Trophoblast cell (in vitro differentiated cells and primary cell): ENCODE measurements at regions not wholly inside any gene's neighbourhood (a gene's known extent, or its start where the extent isn't known, plus 50 kb on each side); places are given as distances from the start of the nearest gene placed in this dataset.

ENCODE experiments used
- DNase-seq, 2 donors: peaks; one replicate each; pipeline ENCODE4 v3.0.0-alpha.2; 2016
- H2AFZ ChIP-seq: 2 replicates; pipeline ENCODE4 v1.6.1; 2013; ENCODE audit warnings: low read length, moderate library complexity, mild to moderate bottlenecking; ENCODE audit not compliant: insufficient read depth, poor library complexity
- H2AK5ac ChIP-seq: 2 replicates; pipeline ENCODE4 v1.6.1; 2013; ENCODE audit warnings: mild to moderate bottlenecking, low read length
- H2BK120ac ChIP-seq: 2 replicates; pipeline ENCODE4 v1.6.1; 2013; ENCODE audit warnings: low read length, mild to moderate bottlenecking, moderate library complexity; ENCODE audit not compliant: insufficient read depth, poor library complexity
- H2BK12ac ChIP-seq: 2 replicates; pipeline ENCODE4 v1.6.1; 2013; ENCODE audit warnings: mild to moderate bottlenecking, low read length, moderate library complexity
- H2BK5ac ChIP-seq: 2 replicates; pipeline ENCODE4 v1.6.1; 2013; ENCODE audit warnings: low read length, low read depth, moderate library complexity, mild to moderate bottlenecking; ENCODE audit not compliant: poor library complexity
- H3K14ac ChIP-seq: 2 replicates; pipeline ENCODE4 v1.6.1; 2013; ENCODE audit warnings: mild to moderate bottlenecking, low read length
- H3K18ac ChIP-seq: 2 replicates; pipeline ENCODE4 v1.6.1; 2013; ENCODE audit warnings: mild to moderate bottlenecking, low read length
- H3K23ac ChIP-seq: 2 replicates; pipeline ENCODE4 v1.6.1; 2013; ENCODE audit warnings: low read length
- H3K27ac ChIP-seq: 2 replicates; pipeline ENCODE4 v1.5.1; 2013; ENCODE audit warnings: low read depth, mild to moderate bottlenecking, inconsistent platforms, low read length, moderate library complexity
- H3K27me3 ChIP-seq: 2 replicates; pipeline ENCODE4 v1.6.1; 2013; ENCODE audit warnings: inconsistent platforms, mild to moderate bottlenecking, low read length, moderate library complexity; ENCODE audit not compliant: insufficient read depth
- H3K36me3 ChIP-seq, 2 experiments: 1 replicate in 1 of 2; 2 replicates in 1 of 2; pipeline ENCODE4 v1.6.1; 2013; ENCODE audit warnings: low read length in 2 of 2, mild to moderate bottlenecking in 2 of 2, moderate library complexity in 1 of 2; ENCODE audit not compliant: insufficient read depth in 2 of 2, control insufficient read depth in 1 of 2
- H3K4ac ChIP-seq: 2 replicates; pipeline ENCODE4 v1.6.1; 2013; ENCODE audit warnings: low read depth, mild to moderate bottlenecking, low read length, moderate library complexity
- H3K4me1 ChIP-seq, 2 experiments: 1 replicate in 1 of 2; 2 replicates in 1 of 2; pipeline ENCODE4 v1.6.1; 2013; ENCODE audit warnings: low read length in 2 of 2, mild to moderate bottlenecking in 2 of 2, moderate library complexity in 1 of 2; ENCODE audit not compliant: insufficient read depth in 2 of 2, control insufficient read depth in 1 of 2
- H3K4me2 ChIP-seq: 2 replicates; pipeline ENCODE4 v1.6.1; 2013; ENCODE audit warnings: inconsistent platforms, mild to moderate bottlenecking, low read length, moderate library complexity
- H3K4me3 ChIP-seq: 2 replicates; pipeline ENCODE4 v1.5.1; 2013; ENCODE audit warnings: mild to moderate bottlenecking, low read depth, low read length, inconsistent platforms
- H3K79me1 ChIP-seq: one replicate; pipeline ENCODE4 v1.6.1; 2013; ENCODE audit warnings: low read length
- H3K79me2 ChIP-seq: 2 replicates; pipeline ENCODE4 v1.6.1; 2013; ENCODE audit warnings: low read length, mild to moderate bottlenecking; ENCODE audit not compliant: control insufficient read depth, insufficient read depth, poor library complexity
- H3K9ac ChIP-seq: 2 replicates; pipeline ENCODE4 v1.6.1; 2013; ENCODE audit warnings: mild to moderate bottlenecking, low read length
- H3K9me3 ChIP-seq: 2 replicates; pipeline ENCODE4 v1.6.1; 2013; ENCODE audit warnings: low read depth, mild to moderate bottlenecking, control low read depth, inconsistent platforms, low read length; ENCODE audit not compliant: insufficient read depth
- H4K12ac ChIP-seq: 2 replicates; pipeline ENCODE4 v1.6.1; 2013; ENCODE audit warnings: low read depth, mild to moderate bottlenecking, low read length, moderate library complexity
- H4K8ac ChIP-seq: 2 replicates; pipeline ENCODE4 v1.6.1; 2013; ENCODE audit warnings: low read depth, mild to moderate bottlenecking, low read length, moderate library complexity
- H4K91ac ChIP-seq: one replicate; pipeline ENCODE4 v1.6.1; 2013; ENCODE audit warnings: low read depth, mild to moderate bottlenecking, low read length, moderate library complexity
- WGBS: extraction: QIAGEN DNeasy Blood & Tissue Kit; methylation state at CpG from one replicate; pipeline ENCODE4 v1.1.7; 2013; ENCODE audit warnings: missing lambda C conversion rate; ENCODE audit not compliant: insufficient read length, insufficient coverage; ENCODE audit errors: extremely low coverage; 5-methylcytosine and 5-hydroxymethylcytosine counted together

DNA sequence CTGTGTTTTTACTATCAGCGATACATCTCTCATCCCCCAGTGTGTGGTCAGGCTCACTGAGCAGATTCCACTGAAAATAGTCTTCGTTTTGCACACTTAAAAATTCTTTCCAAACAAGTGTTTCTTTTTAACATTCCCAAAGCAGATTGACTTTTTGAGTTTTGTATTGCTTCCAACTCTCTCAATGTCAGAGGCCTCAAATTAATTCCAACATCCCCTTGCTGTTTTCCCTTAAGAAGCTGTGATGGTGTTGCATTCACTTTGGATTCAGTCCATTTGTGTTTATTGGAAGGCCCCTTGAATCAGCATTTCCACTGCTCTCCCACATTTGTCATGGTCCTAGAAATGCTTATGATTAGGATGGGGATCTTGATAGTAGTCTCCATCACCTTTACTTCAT, 228.7 kb downstream of the KCNRG start:
- Histone ChIP-seq H3K27me3 (no peaks in the 10 kb centered on the region), H2AK5ac (no peak overlapping the region), H3K23ac (no peak overlapping the region), H3K18ac (no peak overlapping the region), H3K4me3 (no peak overlapping the region), H2BK5ac (no peak overlapping the region), H3K4me1 (peaks cover 0 to 3% of the 10 kb centered on the region in 2 experiments), H3K9ac (no peak overlapping the region), H2BK12ac (no peak overlapping the region), H3K4me2 (no peak overlapping the region), H4K12ac (no peak overlapping the region), H2AFZ (no peak overlapping the region), H3K79me2 (no peaks in the 10 kb centered on the region), H4K8ac (no peak overlapping the region), H3K4ac (no peak overlapping the region), H3K27ac (no peak overlapping the region), H3K36me3 (no peaks in the 10 kb centered on the region), H4K91ac (no peak overlapping the region), H3K79me1 (no peaks in the 10 kb centered on the region), H3K14ac (no peak overlapping the region), H2BK120ac (no peak overlapping the region), H3K9me3 (no peaks in the 10 kb centered on the region)
- no CpG with 5 or more reads among the region's 2 CpGs for WGBS
- DNase-seq: no peak

GRCh38 chr13:50244355-50244712, 229.1 kb downstream of the KCNRG start:
- H2BK120ac ChIP-seq: no peak overlapping the region
- WGBS: no CpG with 5 or more reads among the region's 6 CpGs
- H3K79me2 ChIP-seq: no peaks in the 10 kb centered on the region
- no peak overlapping the region for H2AFZ ChIP-seq
- H4K12ac ChIP-seq: no peak overlapping the region
- H4K8ac ChIP-seq: no peak overlapping the region
- no peak overlapping the region for H4K91ac ChIP-seq
- H3K4me1 ChIP-seq: peaks cover 0 to 3% of the 10 kb centered on the region in 2 experiments
- no peaks in the 10 kb centered on the region for H3K36me3 ChIP-seq
- no peak overlapping the region for H3K14ac ChIP-seq
- no peak overlapping the region for H2BK12ac ChIP-seq
- H3K27ac ChIP-seq: no peak overlapping the region
- no peaks in the 10 kb centered on the region for H3K79me1 ChIP-seq
- H3K18ac ChIP-seq: no peak overlapping the region
- H3K4me3 ChIP-seq: no peak overlapping the region
- no peak for DNase-seq
- H3K9me3 ChIP-seq: no peaks in the 10 kb centered on the region
- H3K9ac ChIP-seq: no peak overlapping the region
- H3K4me2 ChIP-seq: no peak overlapping the region
- H3K23ac ChIP-seq: no peak overlapping the region
- H2AK5ac ChIP-seq: no peak overlapping the region
- H3K27me3 ChIP-seq: no peaks in the 10 kb centered on the region
- no peak overlapping the region for H3K4ac ChIP-seq
- H2BK5ac ChIP-seq: no peak overlapping the region

DNA sequence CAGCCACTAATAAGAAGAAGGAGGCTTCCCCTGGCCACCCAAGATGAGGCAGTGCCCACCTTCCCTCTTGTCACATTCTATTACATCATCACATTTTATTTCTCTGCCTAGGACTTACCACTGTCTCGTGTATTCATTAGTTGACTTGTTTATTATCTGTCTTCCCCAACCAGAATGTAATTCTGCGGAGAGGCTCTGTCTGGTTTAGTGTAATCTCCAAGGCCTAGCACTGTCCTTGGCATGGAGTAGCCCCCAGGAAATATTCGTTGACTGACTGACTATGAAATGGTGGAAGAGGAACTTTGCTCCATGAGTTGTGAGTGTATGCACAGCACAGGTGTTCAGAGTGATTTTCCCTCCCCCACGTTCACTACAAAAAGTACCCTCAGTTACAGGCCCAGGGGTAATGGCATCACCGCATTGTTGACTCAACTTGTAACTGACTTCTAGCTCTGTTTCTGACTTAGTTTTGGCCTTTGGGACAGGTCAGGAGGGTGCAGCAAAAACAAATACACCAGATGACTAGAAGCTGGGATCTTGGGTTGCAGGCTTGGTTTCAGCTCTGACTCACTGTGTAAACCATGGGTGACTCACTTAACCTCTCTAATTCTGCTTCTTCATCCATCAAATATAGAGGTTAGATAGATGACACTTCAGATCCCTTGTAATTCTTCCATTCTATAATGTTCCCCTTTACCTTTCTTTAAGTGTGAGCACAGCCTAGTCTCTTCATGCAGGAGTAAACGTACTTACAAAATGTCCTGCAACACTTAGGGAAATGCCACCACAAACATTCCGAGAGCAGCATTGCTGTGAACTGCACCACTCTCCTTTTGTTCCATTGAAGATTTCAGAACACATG, 229.7 kb downstream of the KCNRG start:
- no peaks in the 10 kb centered on the region for H3K9me3 ChIP-seq
- no peak overlapping the region for H3K23ac ChIP-seq
- no peak overlapping the region for H3K18ac ChIP-seq
- H3K27me3 ChIP-seq: no peaks in the 10 kb centered on the region
- H2BK120ac ChIP-seq: no peak overlapping the region
- no peak overlapping the region for H3K4me3 ChIP-seq
- H3K79me1 ChIP-seq: no peaks in the 10 kb centered on the region
- H3K27ac ChIP-seq: no peak overlapping the region
- no peak overlapping the region for H4K8ac ChIP-seq
- no peak overlapping the region for H2AFZ ChIP-seq
- no peaks in the 10 kb centered on the region for H3K79me2 ChIP-seq
- no peak overlapping the region for H3K4ac ChIP-seq
- no peak overlapping the region for H4K12ac ChIP-seq
- H3K4me2 ChIP-seq: no peak overlapping the region
- DNase-seq: no peak
- peaks cover 0 to 3% of the 10 kb centered on the region in 2 experiments for H3K4me1 ChIP-seq
- no peak overlapping the region for H4K91ac ChIP-seq
- no peak overlapping the region for H2BK12ac ChIP-seq
- no peak overlapping the region for H2AK5ac ChIP-seq
- no peak overlapping the region for H2BK5ac ChIP-seq
- no peak overlapping the region for H3K9ac ChIP-seq
- WGBS: no CpG with 5 or more reads among the region's 7 CpGs
- no peak overlapping the region for H3K14ac ChIP-seq
- H3K36me3 ChIP-seq: no peaks in the 10 kb centered on the region

DNA sequence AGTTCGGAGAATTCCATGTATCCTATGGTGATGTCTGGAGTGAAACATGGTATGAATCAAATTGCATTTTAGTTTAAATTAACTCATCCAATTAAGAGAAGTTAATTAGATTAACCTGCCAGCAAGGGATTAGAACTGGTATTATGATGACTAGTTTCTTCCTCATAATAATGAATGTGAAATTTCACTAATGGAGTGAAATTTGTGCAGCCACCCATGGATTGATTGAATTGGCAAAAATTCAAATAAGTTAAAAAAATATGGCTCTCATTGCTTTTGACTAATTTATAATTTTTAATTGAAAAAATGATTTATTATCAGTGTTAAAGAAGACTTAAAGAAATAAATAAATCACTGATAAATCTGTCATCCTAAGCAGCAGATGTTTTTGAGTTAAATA, 232.0 kb downstream of the KCNRG start:
- H3K4me2 ChIP-seq: no peak overlapping the region
- no peak overlapping the region for H4K12ac ChIP-seq
- no CpG with 5 or more reads among the region's 1 CpG for WGBS
- no peak overlapping the region for H3K27ac ChIP-seq
- no peaks in the 10 kb centered on the region for H3K79me2 ChIP-seq
- no peak overlapping the region for H2BK12ac ChIP-seq
- H2AFZ ChIP-seq: no peak overlapping the region
- no peak overlapping the region for H4K8ac ChIP-seq
- DNase-seq: no peak
- H2BK120ac ChIP-seq: no peak overlapping the region
- no peaks in the 10 kb centered on the region for H3K79me1 ChIP-seq
- H3K4me3 ChIP-seq: no peak overlapping the region
- no peak overlapping the region for H3K18ac ChIP-seq
- H3K36me3 ChIP-seq: no peaks in the 10 kb centered on the region
- H3K4me1 ChIP-seq: no peaks in the 10 kb centered on the region
- H4K91ac ChIP-seq: no peak overlapping the region
- no peak overlapping the region for H2BK5ac ChIP-seq
- H2AK5ac ChIP-seq: no peak overlapping the region
- no peaks in the 10 kb centered on the region for H3K9me3 ChIP-seq
- no peak overlapping the region for H3K14ac ChIP-seq
- H3K4ac ChIP-seq: no peak overlapping the region
- no peak overlapping the region for H3K23ac ChIP-seq
- H3K9ac ChIP-seq: no peak overlapping the region
- no peaks in the 10 kb centered on the region for H3K27me3 ChIP-seq
